ENCODE measurements at regions not wholly inside any gene's neighbourhood (a gene's known extent, or its start where the extent isn't known, plus 50 kb on each side); places are given as distances from the start of the nearest gene placed in this dataset.
A peak's percentile ranks its signal among the peaks of the same experiment; 100 is the strongest.

GRCh38 chr6:14642842-14643241 lies 525.3 kb downstream of the CD83 start:
- no peak for DNase-seq (ENCODE audit: low spot score)

- no peak for DNase-seq (ENCODE audit: low spot score)
Observed at GRCh38 chr6:14644381-14644780, 526.8 kb downstream of the CD83 start.

- no peak for DNase-seq (ENCODE audit: low spot score)
Observed at GRCh38 chr6:14645221-14645620, 527.6 kb downstream of the CD83 start.

GRCh38 chr6:14645841-14646240 lies 528.3 kb downstream of the CD83 start:
- DNase-seq (ENCODE audit: low spot score), result no peak

GRCh38 chr6:14646371-14646770 lies 528.8 kb downstream of the CD83 start:
- no peak for DNase-seq (ENCODE audit: low spot score)

GRCh38 chr6:14647357-14647756 lies 529.8 kb downstream of the CD83 start:
- DNase-seq (ENCODE audit: low spot score), result no peak

GRCh38 chr6:14652536-14652935 lies 535.0 kb downstream of the CD83 start:
- DNase-seq (ENCODE audit: low spot score), result no peak

- no peak for DNase-seq (ENCODE audit: low spot score)
Observed at GRCh38 chr6:14655201-14656061, 537.9 kb downstream of the CD83 start.

- peak; percentile 36 for DNase-seq (ENCODE audit: low spot score)
Observed at GRCh38 chr6:14656078-14656521, 538.5 kb downstream of the CD83 start.

GRCh38 chr6:14656649-14657048 lies 539.1 kb downstream of the CD83 start:
- DNase-seq (ENCODE audit: low spot score), result no peak

- no peak for DNase-seq (ENCODE audit: low spot score)
Observed at GRCh38 chr6:14658030-14658429, 540.5 kb downstream of the CD83 start.

- no peak for DNase-seq (ENCODE audit: low spot score)
Observed at GRCh38 chr6:14658886-14659561, 541.5 kb downstream of the CD83 start.

GRCh38 chr6:14659841-14660240 lies 542.3 kb downstream of the CD83 start:
- no peak for DNase-seq (ENCODE audit: low spot score)

GRCh38 chr6:14660806-14661579 lies 543.4 kb downstream of the CD83 start:
- peak; percentile 49 for DNase-seq (ENCODE audit: low spot score)

GRCh38 chr6:14661691-14662090 lies 544.1 kb downstream of the CD83 start:
- no peak for DNase-seq (ENCODE audit: low spot score)

- peak; percentile 64 for DNase-seq (ENCODE audit: low spot score)
Observed at GRCh38 chr6:14664112-14664601, 546.6 kb downstream of the CD83 start.

- no peak for DNase-seq (ENCODE audit: low spot score)
Observed at GRCh38 chr6:14664621-14665315, 547.2 kb downstream of the CD83 start.

- peak; percentile 80 for DNase-seq (ENCODE audit: low spot score)
Observed at GRCh38 chr6:14665827-14666724, 548.5 kb downstream of the CD83 start.

- DNase-seq (ENCODE audit: low spot score), result no peak
Observed at GRCh38 chr6:14670806-14671205, 553.2 kb downstream of the CD83 start.

- no peak for DNase-seq (ENCODE audit: low spot score)
Observed at GRCh38 chr6:14671261-14671681, 553.7 kb downstream of the CD83 start.

- no peak for DNase-seq (ENCODE audit: low spot score)
Observed at GRCh38 chr6:14671937-14672336, 554.4 kb downstream of the CD83 start.

All from activated CD4-positive, alpha-beta T cell treated with anti-CD3 and anti-CD28 coated beads, Interleukin-2, Interleukin-4, amounts not matched to agents 100 ng/mL and 50 ng/mL, durations not matched to agents 16 hours and 8 hours (primary cell).